GM21447 (cell line): ENCODE measurements at regions not wholly inside any gene's neighbourhood (a gene's known extent, or its start where the extent isn't known, plus 50 kb on each side); places are given as distances from the start of the nearest gene placed in this dataset.

Source experiments
- ATAC-seq: cut with Tn5 transposase; IDR thresholded peaks from one replicate; pipeline ENCODE4 v1.9.1; 2021; ENCODE audit not compliant: unreplicated experiment

DNA sequence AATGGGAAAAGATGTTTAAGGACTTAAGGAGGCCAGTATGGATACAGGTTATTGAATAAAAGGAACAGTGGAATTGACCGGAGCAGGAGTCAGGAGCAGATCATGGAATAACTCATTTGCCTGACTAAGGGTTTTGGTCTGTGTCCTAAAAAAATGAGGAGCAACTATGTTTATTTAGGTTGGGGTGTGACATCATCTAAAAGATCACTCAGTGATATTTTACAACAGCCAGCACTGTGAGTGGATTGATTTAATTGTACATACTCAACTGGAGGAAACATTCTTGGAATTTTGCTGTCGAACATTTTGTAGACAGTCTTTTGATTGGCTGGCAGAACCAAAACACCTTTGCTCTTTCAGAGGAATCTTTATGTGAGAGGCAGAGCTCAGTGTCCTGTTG, 348.6 kb upstream of the CDIN1 start:
- ATAC-seq = no peak

DNA sequence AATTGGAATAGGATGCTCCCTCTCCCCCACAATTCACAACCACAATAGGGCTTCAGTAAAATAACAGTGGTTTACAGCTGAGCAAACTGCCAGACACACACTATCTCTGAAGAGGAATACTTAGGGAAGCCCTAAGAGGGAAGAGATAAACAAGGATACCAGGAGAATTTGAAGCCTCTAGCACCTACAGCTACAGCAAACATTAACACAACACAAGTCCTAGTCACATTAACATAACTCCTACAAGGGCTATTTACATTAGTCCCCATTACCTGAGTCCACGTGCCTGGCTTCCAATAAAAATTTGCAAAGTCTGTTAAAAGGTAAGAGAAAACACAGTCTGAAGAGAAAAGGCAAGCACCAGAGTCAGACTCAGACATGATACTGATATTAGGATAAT, 346.9 kb upstream of the CDIN1 start:
- no peak for ATAC-seq

DNA sequence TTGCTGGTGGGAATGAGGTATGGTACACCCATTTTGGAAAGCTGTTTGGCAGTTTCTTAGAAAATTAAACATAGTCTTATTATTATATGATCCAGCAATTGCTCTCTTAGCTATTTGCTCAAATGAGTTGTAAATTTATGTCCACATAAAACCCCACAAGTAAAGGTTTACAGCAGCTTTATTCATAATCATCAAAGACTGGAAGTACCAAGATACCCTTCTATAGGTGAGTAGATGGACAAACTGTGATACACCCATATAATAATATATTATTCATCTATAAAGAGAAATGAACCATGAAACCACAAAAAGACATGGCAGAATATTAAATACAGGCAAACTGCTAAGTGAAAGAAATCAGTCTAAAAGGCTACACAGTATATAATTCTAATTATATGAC, 344.7 kb upstream of the CDIN1 start:
- ATAC-seq = no peak

DNA sequence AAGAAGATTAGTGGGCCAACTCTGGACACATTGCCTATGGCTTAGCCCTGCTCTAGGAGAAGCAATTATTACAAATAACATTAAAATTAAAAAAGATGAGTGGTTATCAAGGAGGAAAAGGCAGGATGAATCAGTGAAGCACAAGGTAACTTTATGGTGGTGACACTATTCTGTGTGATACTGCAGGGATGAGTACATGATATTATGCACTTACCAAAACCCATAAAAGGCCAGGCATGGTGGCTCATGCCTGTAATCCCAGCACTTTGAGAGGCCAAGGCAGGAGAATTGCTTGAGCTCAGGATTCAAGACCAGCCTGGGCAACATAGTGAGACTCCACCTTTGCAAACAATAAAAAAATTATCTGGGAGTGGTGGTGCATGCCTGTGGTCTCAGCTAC, 344.3 kb upstream of the CDIN1 start:
- no peak for ATAC-seq

DNA sequence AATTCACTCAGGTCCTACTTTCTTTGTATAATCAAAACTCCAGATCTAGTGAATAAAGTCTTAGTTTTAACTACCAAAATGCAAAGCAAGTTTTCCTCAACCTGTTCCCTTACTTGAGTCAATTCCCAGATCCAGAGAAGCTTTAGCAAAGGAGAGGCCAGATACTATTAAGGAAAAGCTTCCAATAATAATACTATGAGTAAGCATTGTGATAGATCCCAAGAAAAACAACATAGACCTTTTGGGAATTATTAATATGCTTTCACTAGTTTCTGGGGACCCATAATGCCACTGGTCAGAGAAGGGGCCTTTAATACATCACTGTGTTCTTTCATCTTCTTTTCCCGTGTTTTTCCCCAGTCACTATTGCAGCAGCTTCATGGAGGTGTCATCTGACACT, 339.9 kb upstream of the CDIN1 start:
- no peak for ATAC-seq

DNA sequence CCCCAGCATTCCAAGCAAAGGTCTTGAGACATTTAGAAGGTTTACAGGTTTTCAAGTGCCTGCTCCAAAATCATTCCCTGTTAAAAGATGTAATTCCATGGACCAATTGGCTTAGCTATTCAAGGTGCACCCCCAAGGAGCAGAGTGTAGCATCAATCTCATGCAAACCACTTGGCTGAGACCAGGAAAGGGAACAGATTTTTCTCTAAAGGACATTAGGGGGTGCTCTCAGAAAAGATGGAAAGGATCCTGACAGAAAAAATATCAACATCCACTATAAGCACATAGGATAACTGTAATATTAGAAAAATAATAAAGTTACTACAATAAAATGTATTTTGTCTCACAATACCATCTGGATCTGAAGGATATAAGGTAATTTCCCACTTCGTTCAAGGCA, 328.0 kb upstream of the CDIN1 start:
- ATAC-seq = no peak

DNA sequence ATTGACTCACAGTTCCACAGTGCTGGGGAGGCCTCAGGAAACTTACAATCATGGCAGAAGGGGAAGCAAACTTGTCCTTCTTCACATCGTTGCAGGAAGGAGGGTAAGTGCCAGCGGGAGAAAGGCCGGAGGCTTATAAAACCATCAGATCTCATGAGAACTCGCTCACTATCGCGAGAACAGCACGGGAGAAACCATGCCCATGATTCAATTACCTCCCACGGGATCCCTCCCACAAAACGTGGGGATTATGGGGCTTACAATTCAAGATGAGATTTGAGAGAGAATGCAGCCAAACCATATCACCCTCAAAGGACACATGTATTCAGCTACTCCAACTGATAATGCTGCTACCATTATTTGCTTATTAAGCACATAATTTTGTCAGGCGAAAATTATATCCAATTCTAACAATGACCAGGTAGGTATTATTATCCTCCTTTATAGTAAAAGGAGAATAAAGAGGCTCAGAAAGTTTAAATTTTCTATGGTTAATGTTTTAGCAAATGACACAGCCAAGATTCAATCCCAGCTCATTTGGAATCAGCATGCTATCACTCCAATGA, 327.2 kb upstream of the CDIN1 start:
- no peak for ATAC-seq

DNA sequence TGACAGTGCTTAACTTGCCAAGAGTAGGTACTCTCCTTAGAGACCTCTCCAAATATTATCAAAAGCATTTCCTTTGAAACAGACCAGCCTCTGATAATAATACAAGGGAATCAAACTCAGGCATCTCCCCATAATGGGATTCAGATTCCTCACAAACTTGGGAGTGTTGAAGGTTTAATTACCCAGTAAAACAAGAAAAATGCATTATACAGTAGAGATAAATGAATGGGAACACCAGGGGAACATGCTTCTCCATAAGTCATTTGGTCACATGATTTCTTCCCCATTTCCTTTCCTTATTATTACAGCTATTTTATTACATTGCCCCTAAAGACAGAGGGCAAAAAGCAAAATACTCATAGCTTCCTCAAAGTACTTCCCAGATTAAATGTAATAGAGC, 325.0 kb upstream of the CDIN1 start:
- ATAC-seq = no peak

DNA sequence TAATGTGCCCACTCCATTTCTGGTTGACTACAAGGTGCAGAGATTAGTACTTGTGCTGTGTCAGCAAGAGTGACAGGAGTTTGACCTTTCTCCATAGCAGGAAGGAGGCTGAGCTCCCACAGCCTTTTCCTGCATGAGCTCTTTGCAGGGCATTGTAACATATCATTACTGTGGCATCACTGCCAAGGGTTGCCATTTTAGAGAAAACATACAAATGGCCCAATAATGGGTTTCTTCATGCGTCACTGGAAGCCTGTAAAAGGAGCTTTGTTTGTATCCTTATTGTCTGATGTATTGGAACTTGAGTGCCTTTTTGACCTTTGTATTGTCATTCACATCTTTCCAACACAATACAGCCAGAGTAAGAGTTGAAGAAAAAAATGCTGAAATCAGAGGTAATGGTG, 323.0 kb upstream of the CDIN1 start:
- no peak for ATAC-seq

DNA sequence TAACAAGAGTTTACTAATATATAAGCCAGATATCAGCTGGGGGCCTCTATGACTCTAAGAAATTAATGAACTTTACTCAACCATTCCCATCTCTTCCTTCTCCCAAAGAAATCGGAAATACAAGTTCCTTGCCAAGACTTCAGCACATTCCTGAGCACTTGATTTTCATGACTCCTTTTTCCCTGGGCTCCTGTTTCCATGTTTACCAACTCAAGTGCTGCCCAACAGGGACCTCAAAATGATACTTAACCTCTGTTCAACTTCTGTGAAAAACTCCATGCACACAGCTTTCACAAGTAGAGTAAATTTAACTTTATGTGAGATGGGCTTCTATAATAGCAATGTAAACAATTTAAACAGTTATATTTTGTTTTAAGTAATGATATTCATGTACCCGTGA, 315.8 kb upstream of the CDIN1 start:
- no peak for ATAC-seq

DNA sequence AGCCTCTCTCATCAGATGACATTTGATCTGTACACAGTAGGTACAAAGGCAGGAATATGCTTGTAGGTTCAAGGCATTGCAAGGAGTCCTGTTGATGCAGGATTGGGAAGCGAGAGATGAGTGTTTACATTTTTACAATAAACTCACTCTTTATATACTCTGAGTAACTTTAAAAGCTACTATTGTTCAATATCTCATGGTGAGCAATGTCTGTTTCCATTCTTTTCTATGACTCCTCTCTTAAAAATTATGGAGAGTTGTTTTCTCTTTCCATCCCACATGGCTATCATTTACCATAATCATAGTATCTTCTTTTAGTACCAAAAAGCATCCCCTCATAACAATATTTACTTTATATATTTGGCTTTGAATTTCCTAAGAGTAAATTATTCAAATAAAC, 314.0 kb upstream of the CDIN1 start:
- ATAC-seq = no peak

DNA sequence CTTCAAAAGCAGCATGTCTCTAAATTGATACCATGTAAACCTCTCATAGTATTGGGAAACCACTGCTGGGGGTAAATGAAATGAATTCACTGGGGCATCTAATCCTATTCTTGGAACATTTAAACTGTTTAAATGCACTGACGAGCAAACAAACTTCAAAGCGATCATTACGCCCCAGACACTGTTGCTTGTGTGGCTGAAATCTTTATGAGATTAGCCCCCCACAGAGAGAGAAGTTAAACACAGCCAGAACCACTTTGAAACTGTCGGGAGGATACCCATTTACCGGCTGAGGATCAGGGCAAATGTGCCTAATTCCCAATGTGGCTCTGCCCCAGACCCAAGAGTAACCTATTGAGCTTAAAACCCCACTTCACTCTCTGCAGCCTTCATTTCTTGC, 308.4 kb upstream of the CDIN1 start:
- no peak for ATAC-seq

DNA sequence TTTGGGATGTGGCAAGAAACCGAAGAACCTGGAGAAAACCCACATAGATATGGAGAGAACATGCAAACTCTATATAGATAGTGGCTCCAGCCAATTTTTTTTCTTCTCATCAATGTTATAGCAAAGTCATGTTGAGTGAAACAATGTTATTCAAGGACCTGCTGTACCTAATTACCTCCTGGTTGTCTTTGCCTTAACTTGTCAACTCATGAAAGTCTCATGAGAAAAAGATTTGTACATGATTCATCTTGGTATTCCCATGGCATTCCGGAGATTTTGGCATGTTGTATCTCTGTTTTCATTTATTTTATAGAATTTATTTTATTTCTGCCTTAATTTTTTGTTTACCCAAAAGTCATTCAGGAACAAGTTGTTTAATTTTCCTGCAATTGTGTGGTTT, 303.8 kb upstream of the CDIN1 start:
- ATAC-seq = no peak

DNA sequence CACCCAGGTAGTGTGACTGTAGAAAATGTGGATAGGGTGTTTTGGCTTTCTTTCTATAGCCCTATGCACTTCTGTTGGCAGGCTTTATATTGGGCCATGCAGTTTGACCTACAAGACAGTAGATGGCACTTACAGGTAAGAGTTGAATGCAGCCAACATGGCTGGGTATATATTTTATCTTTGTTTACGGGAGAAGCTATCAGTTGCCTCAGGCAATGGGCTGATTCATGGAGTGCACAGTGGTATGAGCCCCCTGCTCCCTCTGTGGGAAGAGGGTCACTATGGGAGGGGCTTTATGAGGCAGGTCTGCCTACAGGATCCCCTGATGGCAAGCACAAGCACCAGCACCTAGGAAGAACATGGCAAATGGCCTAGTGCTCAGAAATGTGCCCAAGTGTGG, 301.2 kb upstream of the CDIN1 start:
- ATAC-seq = no peak

DNA sequence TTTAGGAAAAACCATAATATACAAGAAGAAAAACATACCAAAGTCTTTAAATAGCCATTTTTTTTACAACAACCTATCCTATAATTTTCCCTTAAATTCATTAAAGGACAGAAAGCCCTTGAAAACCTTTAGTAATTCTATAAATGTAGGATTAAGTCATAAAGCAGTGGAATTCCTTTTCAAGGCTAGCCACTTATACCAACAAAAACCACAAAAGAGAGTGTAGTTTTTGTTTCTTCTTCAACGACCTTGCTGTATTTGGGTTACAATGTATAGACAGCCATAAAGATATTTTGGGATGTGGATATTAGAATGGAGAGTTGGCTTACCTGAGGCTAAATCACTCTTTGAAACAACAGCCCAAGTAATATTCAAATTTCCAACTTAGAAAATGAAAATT, 296.6 kb upstream of the CDIN1 start:
- ATAC-seq = no peak

DNA sequence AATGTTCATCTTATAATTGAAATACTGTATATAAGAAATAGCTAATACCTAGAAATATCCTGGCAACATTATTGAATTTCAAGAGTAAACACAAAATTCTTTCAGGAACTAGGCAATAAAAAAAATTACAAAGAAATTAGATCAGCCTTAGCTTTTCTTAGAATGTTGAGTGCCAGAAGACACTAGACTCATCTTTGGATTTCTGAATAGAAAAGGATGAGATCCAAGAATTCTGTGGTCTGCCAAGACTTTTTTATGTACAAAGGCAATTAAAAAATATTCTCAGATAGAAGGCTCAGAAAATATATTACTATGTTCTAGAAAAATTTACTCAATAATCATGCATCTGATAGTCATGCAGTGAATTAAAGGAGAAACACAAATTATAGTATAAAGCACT, 294.5 kb upstream of the CDIN1 start:
- ATAC-seq = no peak

DNA sequence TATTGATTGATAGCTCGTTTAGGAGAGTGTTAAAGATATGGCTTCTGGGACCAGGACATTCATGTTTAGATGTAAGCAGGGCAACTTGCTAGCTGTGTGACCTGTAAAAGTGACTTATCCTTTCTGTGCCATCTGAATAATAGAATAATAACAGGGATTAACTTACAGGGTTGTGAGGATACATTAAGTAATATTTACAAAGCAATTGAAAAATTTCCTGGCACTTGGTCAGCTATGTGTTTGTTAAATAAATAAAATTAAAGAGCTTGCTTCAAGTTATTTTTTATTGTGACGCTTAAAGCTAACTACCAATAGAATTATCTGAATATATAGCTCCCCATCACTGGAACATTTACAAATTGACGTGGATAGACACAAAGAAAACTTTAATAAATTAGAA, 287.9 kb upstream of the CDIN1 start:
- no peak for ATAC-seq

DNA sequence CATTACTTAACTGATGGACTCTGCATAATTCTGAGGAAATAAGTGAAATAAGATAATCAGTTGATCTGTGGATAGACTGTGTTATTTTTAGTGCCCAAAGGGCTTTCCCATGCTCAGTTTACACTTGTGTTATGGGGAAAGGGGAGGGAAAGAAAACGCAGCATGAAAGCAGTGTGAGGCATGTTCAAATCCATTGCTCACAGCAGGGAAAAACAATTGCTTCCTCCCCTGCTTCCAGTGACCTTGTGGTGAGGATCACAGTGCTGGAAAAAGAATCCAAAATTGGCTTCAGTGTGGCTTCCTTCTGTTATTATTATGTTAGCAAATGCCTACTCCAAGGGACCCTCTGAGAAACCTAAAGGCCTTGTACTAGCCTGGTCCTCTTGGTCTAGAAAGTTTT, 285.1 kb upstream of the CDIN1 start:
- ATAC-seq = no peak

DNA sequence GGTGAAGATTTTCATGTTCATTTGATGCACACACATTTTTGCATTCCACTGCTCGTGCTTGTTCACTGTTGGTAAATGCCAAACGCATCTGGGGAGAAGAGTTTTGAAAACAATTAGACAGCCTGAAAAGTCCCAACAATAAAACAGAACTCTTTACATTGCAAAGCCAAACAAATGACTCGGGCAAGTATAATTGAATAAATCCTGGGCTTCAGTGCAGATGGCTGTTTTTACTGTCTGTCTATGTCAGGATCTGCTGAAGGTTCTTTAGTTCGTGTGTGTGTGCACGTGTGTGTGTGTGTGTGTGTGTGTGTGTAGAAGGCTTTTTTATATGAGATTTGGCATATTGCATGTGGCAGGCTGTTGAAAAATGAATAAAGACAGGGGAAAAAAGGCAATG, 277.5 kb upstream of the CDIN1 start:
- ATAC-seq = no peak

DNA sequence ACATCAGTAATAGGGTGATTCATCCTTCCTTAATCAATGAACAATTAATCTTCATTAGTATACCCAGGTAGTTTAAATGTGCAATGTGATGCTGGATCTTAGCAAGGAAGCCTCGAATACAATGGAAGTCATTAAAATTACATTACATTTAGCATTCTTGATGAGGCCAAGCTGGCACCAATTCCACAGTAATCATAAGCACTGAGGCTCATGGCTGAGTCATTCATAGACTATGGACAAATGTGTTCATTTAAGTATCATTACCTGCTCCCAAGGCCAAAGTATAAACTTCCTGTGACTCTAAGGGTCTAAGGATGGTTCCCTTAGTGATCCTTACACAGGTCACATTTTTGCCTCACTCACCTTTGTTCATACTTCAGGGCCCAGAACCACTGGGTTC, 266.4 kb upstream of the CDIN1 start:
- ATAC-seq = no peak

DNA sequence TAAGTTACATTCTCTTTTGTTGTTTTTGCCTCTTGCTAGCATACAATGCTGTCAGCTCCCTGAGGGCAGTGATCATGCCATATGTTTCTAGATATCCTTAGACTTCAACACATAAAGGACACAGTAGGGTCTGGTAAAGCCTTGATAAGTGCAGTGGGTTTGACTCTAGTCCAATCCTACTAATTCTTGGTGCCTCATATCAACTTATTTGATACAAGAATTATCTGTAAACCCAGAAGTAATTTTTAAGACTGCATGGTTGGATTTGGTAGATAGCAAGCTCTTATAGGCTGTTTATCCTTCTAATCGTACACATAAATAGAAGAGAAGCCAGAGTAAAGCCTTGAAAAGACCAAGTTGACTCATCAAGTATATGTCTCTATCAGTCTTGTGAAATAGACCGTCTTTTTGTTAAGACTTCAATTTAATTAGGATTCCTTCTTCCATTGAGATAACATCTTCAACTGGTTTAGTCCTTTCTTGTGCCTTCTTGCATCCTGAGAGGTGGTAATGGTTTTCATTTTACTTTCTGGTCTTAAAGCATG, 265.6 kb upstream of the CDIN1 start:
- no peak for ATAC-seq

DNA sequence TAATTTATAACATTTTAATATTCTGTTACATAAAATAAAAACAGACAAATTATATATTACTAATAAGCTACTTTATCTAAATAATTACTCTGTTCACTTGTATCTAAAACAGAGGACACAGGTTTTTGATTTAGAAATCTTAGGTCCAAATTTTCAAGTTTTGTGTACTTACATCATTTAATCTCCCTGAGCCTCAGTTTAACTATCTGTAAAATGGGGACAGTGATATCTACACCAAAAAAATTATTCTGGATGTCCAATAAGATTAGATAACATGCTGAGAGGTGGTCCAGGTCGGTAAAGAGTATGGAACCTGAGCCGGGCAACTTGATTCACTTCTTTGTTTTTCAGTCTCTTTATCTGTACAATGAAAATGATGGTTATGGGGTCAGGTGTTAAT, 263.8 kb upstream of the CDIN1 start:
- no peak for ATAC-seq

DNA sequence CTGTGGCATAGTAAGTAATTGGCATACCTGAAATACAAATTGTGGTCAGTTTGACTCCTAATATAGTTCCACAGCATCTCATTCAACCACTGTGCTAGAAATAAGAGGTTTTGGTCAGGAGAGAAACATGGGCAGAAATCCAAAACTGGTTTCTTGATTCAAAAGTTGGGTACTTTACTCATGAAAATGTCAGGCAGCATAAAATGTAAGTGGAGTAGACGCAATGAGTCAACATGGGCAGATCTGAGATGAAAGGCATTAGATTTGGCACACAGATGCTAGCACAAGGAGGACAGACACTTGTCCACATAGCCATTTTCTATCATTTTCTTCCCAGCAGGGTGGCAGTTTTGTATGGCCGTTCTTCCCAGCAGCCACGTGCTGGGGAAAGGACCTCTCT, 255.8 kb upstream of the CDIN1 start:
- ATAC-seq = no peak

DNA sequence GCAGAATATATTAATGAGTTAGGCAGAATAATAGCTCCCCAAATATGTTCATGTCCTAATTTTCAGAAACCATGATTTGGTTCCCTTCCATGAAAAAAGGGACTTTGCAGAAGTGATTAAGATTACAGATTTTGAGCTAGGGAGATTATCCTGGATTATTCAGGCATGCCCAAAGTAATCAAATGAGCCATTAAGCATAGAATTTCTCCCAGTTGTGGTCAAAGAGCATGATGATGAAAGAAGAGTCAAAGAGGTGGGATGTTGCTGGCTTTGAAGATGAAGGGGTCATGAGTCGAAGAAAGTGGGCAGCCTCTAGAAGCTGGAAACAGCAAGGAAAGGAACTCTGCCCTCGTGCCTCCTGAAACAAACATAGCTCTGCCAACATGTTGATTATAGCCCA, 254.2 kb upstream of the CDIN1 start:
- no peak for ATAC-seq
